ENCODE measurements at regions not wholly inside any gene's neighbourhood (a gene's known extent, or its start where the extent isn't known, plus 50 kb on each side); places are given as distances from the start of the nearest gene placed in this dataset.

DNA sequence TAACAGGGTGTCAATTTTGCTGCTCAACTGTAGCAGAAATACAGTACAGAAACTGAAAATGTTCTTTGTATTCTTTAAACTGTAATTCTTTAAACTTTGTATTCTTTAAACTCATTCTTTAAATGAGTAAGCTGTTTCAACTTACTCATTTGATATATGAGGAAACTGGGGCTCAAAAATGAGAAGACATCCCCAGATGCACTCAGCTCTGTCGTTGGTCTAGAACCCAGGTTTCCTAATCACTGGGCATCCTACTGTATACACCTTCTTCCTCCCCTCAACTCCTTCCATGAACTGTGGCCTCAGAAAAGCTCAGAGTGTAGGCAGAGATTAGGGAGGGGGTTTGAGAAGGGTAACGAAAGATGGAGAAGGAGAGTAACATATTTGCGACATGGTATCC is 136.5 kb upstream of the MAST4 start:
- no peak for DNase-seq (ENCODE audit: low read depth in 4 of 4, low spot score in 3 of 4)

DNA sequence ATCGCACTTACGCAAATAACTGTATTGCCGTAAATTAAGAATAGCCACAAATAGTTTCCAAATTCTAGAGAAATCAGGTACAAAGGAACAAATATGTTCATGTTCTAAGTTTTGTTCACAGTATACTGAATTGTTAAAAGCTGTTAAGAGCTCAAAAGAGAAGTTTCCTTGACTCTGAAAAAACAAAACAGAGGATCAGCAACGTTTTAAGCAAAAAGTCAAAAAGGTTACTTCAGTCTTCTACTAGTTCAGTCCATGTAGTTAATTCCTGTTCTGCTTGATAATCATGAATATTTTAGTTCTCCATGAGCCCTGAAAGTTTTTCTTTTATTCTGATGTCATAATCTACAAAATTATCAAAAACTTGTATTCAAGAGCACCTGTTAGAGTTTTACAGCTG is 128.6 kb upstream of the MAST4 start:
- no peak for DNase-seq (ENCODE audit: low read depth in 4 of 4, low spot score in 3 of 4)

DNA sequence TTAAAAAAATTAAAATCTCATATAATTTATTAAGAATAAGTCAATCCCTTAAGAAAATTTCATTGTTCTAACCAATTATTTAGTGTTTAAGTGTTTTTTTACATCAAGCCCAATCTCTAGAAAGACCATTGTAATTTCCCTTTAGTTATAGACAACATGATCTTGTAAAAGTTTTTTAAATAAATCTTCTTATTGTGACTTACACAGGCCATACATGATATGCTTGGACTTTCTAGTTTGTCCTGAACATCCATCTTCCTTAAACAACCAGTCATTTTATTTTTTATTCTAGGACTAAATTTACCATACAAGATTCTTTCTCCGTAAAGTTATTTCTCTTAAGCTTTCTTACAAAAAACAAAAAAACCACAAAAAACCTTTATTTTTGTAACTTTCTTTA is 126.5 kb upstream of the MAST4 start:
- no peak for DNase-seq (ENCODE audit: low read depth in 4 of 4, low spot score in 3 of 4)

DNA sequence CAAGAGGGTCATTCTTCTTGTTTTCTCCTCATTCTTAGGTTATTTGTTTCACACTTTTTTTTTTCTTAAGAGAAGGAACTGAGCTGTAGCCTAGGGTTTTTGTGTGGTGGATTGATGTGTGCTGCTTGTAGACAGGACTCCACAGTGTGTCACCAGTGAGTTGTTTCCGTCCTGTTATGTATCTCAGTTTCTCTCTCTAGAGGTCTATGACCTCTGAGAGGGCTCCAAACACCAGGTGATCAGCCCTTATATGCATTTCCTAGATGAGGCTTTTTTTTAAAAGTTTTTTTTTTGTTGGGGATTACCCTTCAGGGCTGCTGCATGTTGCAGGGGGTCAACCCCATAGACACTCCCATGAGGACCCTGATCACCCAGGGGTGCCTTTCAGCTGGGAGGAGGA is 124.2 kb upstream of the MAST4 start:
- no peak for DNase-seq (ENCODE audit: low read depth in 4 of 4, low spot score in 3 of 4)

DNA sequence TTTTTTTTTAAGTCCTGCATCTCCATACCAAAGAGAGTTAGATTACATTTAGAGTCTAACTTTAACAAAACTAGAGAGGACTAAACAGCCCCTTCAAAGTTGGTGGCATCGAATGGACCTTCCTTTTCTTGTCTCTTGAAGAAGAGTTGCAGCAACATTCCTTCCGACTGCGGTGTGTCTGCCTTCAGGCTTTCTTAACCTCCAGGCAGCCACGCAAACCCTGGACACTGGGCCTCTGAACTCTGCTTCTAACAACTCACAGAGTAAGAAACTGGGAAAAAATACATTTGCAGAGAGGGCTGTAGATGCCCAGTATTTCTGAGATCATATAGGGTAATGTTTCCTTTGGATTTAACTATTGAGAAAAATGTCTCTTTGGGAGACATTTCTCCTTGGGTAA is 120.5 kb upstream of the MAST4 start:
- DNase-seq (ENCODE audit: low read depth in 4 of 4, low spot score in 3 of 4), result no peak

DNA sequence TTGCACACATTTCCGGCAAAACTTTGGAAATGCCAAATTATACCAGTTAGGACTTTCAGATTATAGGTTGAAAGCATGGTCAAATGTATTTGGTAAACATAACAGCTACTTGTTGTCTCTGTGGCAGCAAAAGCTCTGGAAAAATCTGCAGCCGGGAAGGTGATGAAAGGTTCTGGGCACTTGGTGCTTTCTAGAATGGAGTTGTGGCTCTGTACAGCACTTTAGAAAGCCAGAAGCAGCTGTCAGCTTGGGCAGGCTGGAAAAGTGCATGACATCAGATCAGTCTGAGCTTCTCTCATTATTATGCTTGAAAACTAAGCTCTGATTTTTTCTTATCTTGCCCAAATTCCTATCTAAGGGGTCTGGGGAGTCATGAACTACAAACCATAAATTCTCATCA is 118.6 kb upstream of the MAST4 start:
- no peak for DNase-seq (ENCODE audit: low read depth in 4 of 4, low spot score in 3 of 4)

DNA sequence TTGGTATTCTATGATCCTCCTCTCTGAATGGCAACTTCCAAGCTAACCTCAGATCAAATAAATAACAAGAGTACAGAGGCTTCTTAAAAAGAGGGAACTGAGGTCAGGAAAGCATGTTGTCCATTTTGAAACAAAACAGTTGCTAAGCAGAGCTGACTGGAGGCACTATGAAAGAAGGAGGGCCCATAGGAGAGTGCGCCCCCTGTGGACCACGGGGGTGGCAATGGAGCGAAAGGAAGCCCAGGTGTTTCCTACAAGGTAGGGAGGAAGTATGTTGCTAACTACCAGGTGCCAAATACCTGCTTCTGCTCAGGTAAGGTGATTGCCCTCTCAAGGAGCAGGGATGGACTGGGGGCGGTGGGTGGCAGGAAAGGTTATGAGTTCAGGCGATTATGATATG is 101.8 kb upstream of the MAST4 start:
- DNase-seq (ENCODE audit: low read depth in 4 of 4, low spot score in 3 of 4), result no peak

DNA sequence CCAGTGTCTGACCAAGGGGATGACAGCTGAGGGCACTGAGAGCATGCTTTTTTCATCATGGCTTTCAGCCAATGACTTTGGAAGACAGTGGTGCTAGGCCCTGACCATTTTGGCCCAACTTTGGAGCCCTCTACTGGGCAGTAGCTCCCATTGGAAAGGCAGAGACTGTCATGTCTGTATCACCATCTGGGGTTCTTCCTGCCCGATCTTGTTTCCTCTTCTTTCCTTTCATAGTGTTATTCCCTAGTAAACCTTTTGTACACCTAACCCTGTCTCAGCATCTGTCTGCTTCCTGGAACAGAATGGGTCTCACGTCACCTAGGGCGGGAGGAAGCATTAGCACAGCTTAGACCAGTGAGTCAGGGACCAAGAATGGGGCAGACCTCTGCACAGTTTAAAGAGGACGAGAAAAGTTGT is 97.4 kb upstream of the MAST4 start:
- DNase-seq (ENCODE audit: low read depth in 4 of 4, low spot score in 3 of 4), result no peak

DNA sequence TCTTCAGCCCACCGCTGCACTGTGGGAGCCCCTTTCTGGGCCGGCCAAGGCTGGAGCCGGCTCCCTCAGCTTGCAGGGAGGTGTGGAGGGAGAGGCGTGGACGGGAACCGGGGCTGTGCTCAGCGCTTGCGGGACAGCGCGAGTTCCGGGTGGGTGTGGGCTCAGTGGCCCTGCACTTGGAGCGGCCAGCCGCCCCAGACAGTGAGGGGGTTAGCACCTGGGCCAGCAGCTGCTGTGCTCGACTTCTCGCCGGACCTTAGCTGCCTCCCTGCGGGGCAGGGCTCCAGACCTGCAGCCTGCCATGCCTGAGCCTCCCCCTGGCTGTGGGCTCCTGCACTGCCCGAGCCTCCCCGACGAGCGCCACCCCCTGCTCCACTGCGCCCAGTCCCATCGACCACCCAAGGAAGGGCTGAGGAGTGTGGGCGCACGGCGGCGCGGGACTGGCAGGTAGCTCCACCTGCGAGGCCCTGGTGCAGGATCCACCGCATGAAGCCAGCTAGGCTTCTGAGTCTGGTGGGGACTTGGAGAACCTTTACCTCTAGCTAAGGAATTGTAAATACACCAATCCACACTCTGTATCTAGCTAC is 92.9 kb upstream of the MAST4 start:
- no peak for DNase-seq (ENCODE audit: low read depth in 4 of 4, low spot score in 3 of 4)

DNA sequence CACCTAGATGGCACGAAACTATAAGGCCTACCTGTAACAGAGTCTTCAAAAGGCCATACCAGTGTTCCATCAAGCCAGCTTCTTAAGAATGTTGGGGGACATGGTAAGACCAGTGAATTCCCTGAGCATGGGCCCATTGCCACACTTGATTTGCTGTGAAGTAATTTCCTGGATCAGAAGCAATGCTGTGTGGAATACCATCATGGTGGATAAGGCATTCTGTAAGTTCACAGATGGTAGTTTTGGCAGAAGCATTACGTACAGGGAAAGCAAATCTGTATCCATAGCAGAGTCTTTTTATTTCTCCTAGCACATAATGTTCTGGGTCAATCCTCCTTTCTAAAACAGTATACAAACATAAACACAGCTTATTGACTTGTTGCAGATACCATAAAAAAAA is 89.1 kb upstream of the MAST4 start:
- no peak for DNase-seq (ENCODE audit: low read depth in 4 of 4, low spot score in 3 of 4)

DNA sequence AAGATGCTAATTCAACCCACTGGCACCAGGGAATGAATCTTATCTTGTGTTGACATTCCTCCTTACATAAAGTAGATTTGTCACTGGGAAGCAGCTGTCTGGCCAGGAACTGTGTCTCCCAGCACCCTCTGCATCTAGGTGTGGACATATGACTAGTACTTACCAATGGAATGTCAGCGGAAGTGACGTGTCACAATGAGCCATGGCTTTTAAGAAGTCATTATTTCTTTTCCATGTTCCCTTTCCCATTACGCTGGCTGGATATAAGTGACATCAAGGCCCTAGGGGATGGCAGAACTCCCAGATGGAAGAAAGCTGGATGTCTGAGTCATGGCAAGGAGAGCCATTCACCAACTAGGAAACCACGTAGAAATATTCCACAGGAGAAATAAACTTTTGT is 84.7 kb upstream of the MAST4 start:
- no peak for DNase-seq (ENCODE audit: low read depth in 4 of 4, low spot score in 3 of 4)

DNA sequence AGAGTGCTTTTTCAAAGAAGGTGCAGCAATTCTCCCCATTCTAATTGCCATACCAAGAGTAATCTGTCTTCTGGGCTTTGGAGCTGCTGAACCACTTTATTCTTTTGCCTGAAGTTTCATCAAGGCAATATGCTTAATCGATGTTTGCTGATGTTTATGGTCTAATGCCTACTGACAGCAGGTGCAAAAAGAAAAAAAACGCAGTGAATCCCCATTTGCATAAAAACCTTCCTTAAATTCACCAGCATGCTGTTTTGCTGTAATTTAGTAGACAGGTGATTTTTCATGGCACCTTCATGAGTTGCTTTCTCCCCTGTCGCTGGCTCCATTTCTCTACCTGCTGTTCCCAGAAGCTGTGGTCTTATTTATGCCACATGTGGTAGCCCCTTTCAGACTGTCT is 83.1 kb upstream of the MAST4 start:
- no peak for DNase-seq (ENCODE audit: low read depth in 4 of 4, low spot score in 3 of 4)

DNA sequence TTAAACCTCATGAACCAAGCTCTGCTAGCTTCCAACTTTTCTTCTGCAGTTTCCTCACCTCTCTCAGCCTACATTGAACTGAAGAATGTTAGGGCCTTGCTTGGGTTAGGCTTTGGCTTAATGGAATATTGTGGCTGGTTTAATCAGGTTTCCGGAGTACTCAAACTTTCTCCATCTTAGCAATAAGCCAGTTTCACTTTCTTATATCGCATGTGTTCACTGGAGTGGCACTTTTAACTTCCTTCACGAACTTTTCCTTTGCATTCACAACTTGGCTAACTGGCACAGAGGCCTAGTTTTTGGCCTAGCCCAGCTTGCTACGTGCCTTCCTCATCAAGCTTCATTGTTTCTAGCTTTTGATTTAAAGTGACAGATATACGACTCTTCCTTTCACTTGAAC is 81.0 kb upstream of the MAST4 start:
- no peak for DNase-seq (ENCODE audit: low read depth in 4 of 4, low spot score in 3 of 4)

DNA sequence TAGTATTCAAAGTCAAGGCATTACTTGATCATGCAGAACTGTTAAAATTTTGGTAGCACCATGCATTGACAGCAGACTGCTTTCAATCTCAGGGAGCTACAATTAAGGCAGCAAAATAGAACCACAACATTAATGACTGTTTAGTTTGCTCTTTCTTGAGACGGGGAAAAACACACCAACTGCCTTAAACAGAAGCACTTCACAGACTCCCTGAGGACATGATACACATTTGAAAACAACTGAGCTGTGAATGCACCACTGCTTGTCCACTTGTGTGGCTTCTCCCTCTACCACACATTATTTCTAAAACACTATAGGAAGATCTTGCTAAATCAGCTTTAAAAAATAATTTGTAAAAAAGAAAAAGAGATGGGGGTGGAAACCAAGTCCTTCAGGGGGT is 79.6 kb upstream of the MAST4 start:
- no peak for DNase-seq (ENCODE audit: low read depth in 4 of 4, low spot score in 3 of 4)

DNA sequence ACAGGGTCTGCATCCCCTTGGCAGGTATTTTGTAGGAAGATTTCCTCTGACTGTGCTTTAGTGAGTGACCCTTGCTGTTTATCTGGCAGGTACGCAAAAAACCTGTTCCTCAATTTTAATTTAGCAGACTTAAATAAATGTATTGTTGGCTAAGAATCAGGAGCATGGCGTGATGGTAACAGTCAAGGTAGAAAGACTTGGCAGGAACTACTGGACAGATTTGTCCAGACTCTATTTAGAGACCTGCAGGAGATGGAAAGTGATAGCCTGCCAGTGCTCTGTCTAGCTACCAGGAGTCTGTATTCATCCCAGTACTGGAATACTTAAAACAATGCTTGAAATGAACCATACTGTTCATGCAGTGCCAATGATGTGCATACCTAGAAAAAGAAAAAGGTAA is 78.8 kb upstream of the MAST4 start:
- DNase-seq (ENCODE audit: low read depth in 4 of 4, low spot score in 3 of 4), result no peak

DNA sequence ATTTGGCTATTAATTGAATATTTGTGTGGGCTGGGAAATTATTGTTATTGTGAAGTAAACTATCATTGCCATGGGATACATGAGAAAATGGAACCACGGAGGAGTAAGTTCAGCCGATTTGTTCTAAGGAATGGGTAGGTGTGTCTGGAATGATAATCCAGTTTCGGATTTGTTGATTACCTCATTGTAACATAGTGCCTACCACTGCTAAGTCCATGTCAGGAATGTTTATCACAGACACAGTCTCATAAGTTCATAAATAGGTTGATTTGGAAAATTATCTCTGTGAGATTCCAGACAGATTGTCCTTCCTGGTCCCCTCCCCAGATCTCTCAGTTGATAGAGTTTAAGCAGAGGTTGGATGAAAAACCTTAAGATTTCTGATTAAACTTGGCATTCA is 78.1 kb upstream of the MAST4 start:
- DNase-seq (ENCODE audit: low read depth in 4 of 4, low spot score in 3 of 4), result no peak

DNA sequence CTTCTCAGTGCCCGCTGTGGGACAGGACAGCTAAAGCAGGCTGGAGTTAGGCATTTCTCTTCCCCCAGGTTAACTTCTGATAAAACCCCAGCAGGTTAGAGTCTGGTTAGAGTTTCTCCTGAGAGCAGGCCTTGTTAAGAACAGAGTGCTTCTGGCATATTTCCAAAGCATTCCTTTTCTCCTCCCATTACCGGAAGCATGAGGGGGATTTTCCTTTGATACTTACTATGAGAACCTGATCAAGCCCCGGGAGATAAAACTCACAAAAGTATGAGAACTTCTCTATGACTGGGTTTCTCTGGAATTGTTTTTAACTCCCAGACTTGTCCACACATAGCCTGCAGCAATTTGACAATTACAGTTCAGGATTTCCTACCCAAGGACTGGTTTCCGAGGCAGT is 77.4 kb upstream of the MAST4 start:
- DNase-seq (ENCODE audit: low read depth in 4 of 4, low spot score in 3 of 4), result peak in 3 of 4 donors; percentile 7 to 24 (median 7)

DNA sequence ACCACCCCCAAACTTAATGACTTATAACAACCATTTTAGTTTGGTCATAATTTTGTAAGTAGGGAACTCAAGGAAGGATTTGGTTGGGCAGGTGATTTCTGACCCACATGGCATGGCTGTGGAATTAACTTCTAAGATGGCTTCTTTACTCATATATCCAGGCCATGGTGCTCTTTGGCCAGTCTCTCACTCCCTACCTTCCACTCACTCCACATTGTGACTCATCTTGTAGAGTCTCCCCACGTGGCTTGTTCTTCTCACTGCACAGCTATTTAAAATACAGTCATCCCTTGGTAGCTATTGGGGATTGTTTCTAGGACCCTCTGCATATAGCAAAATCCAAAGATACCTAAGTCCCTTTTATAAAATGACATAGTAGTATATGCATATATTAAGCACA is 76.6 kb upstream of the MAST4 start:
- DNase-seq (ENCODE audit: low read depth in 4 of 4, low spot score in 3 of 4), result no peak

DNA sequence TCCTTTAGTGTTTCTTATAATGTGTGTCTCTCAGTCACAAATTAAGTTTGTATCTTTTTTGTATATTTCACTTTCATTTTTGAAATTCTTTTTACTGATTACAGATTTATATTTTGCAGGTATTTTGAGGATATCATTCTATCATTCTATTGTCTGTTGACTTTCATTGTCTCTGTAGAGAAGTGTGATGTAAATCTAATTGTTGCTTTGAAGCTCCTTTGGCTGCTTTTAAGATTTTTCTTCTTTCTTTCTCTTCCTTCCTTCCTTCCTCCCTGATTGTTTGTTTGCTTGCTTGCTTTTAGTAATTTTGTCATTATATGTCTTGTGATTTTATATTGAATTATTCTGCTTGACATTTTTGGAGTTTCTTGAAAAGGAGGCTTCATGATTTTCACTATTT is 75.3 kb upstream of the MAST4 start:
- no peak for DNase-seq (ENCODE audit: low read depth in 4 of 4, low spot score in 3 of 4)

DNA sequence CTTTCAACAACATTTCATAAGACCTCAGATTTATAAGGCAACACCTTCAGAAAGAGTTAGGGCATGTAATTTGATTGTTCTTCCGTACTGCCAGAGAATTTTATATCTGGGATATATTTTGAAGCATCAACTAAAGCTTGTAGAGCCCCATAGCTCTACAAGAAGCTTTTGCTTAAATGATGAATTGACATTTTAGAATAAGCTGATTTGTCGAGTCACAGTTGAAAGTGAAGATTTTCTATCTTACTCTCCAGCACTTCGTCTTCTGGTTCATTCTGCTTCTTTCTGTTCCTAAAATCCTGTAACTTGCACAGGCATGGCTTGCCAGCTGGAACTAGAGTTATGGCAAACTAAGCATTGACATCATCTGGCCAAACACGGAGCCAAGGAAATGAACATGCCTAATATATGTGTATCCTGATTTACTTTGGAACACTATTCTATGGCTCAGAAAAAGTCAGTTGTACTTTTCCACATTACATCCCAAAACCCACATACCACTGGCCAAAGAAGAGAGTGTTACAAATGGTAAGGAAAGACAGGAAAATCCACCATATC is 68.6 kb upstream of the MAST4 start:
- no peak for DNase-seq (ENCODE audit: low read depth in 4 of 4, low spot score in 3 of 4)

DNA sequence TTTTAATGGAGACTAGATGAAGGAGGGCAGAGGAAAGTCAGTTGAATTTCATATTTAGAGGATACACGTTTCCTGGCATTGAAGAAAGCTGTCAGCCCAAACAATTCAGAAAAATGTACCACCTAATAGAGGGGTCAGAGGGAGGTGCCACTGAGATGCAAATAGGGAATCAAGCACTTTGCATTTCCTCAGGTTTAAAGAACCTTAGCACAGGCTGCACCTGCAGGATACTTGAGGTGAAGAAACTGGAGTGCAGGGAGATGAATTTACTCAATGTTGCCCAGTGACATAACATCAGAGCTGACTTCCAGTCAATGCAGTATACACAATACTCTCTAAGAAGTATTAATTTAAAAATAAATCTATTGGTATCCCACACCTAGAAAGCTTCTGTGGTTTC is 67.0 kb upstream of the MAST4 start:
- no peak for DNase-seq (ENCODE audit: low read depth in 4 of 4, low spot score in 3 of 4)

DNA sequence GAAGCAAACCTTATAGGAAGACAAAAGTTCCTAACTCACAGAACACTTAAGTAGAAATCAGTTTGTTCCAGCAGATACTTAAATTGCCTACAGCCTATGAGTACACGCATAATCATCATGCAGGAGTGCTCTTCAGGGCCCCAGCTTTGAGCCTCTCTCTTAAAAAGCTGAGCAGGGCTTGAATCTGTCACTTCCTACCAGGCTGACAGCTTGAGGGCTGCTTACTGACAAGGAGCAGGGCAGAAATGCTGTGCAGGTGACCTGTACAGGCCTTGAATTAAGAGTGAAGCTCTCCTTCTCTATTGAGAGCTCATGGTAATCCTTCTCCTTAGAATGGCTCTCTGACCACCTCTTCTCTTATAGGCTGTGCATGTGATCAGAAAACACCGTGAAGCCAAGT is 66.5 kb upstream of the MAST4 start:
- no peak for DNase-seq (ENCODE audit: low read depth in 4 of 4, low spot score in 3 of 4)

DNA sequence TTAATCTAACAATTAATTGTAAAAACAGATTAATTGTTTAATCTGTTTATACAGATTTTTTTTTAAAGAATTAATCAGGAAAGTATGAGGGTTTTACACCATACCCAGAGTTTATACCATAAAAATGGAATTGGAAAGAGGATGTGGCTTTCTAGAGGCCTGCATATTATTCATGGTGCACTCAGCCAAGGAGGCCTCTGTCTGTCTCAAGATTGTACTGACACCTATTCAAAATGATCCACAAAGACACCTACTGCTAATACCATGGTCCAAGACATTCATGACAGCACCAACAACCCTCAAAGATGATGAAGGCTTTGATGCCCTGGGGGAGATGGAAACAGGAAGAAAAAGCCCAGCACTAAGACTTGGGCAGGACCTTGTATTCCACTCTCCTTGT is 58.1 kb upstream of the MAST4 start:
- DNase-seq (ENCODE audit: low read depth in 4 of 4, low spot score in 3 of 4), result no peak

Data from right renal pelvis (tissue), 4 donors.